HG03108 (cell line): ENCODE measurements at regions not wholly inside any gene's neighbourhood (a gene's known extent, or its start where the extent isn't known, plus 50 kb on each side); places are given as distances from the start of the nearest gene placed in this dataset.

Experiments
- ATAC-seq: cut with Tn5 transposase; IDR thresholded peaks from one replicate; pipeline ENCODE4 v1.9.1; 2021; ENCODE audit warnings: moderate library complexity; ENCODE audit not compliant: unreplicated experiment

GRCh38 chr4:189311251-189311650 lies 629.4 kb upstream of the FRG1 start:
- ATAC-seq = no peak

DNA sequence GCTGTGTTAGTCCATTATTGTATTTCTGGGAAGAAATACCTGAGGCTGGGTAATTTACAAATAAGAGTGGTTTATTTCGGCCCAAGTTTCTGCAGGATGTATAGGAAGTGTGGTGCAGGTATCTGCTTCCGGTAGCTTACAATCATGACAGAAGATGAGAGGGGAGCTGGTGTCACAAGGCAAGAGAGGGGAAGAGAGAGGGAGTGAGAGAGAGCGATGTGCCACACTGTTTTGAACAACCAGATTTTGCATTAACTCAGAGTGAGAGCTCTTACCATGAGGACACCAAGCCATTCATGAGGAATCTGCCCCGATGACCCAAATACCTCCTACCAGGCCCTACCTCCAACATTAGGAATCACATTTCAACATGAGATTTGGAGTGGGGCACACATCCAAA lies 627.6 kb upstream of the FRG1 start:
- no peak for ATAC-seq

DNA sequence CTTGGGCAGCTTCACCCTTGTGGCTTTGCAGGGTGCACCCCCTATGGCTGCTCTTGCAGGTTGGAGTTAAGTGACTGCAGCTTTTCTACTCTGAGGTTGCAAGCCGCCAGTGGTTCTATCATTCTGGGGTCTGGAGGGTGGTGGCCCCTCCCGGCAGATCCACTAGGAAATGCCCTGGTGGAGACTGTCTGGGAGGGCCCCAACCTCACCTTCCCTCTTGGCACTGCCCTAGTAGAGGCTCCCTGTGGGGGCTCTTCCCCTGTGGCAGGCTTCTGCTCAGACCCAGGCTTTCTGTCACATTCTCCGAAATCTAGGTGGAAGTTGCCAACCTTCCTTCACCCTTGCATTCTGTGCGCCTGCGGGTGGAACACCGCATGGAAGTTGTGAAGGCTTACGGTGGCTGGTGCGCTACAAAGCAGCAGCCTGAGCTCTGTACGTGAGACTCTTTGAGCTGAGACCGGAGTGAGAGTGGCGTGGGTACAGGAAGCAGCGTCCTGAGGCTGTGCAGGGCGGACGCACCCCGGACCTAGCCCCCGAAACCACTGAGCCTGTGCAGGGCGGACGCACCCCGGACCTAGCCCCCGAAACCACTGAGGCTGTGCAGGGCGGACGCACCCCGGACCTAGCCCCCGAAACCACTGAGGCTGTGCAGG lies 626.7 kb upstream of the FRG1 start:
- ATAC-seq = no peak

GRCh38 chr4:189322426-189322825 lies 618.2 kb upstream of the FRG1 start:
- no peak for ATAC-seq

DNA sequence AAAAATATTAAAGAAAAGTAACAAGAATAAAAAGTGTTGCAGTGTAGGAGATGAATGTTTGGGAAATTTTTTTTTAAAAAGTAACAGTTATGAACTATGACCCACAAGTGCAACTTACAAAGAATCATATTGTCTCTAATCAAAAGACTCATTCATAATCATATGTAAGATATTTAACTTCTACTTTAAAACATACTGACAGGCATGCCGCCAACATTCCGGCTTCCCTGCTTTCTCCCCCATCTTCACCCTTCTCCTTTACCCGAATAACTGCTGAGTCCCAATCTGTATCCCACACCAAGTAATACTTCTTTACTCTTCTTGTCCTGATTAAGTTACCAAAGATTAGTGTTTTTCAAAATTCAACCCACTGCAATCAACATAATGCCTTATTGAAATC lies 598.8 kb upstream of the FRG1 start:
- ATAC-seq = no peak

- no peak for ATAC-seq
These were observed 585.1 kb upstream of the FRG1 start for GRCh38 chr4:189355590-189355989.

DNA sequence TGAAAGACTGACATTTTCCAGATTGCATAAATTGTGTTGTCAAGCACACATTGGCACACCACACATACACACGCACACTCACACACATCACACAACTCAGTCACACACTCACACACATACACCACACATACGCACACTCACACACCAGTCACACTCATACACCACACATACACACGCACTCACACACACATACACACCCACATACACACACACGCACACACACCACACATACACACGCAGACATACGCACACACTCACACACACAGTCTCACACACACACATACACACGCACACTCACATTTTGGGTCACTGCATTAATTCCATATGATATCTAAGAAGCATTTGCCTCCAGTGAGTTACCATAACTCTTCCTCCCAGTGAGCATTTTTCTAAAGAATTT lies 578.3 kb upstream of the FRG1 start:
- ATAC-seq = no peak

DNA sequence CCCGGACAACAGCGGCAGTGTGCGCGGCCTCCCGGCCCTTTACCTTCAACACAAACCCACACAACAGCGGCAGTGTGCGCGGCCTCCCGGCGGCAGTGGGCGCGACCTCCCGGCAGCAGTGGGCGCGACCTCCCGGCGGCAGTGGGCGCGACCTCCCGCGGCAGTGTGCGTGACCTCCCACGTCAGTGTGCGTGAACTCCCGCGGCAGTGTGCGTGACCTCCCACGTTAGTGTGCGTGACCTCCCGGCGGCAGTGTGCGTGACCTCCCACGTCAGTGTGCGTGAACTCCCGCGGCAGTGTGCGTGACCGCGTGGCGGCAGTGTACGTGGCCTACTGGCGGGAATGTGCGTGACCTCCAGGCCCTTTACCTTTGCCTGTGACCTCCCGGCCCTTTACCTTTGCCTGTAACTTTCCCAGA lies 576.6 kb upstream of the FRG1 start:
- ATAC-seq = no peak

DNA sequence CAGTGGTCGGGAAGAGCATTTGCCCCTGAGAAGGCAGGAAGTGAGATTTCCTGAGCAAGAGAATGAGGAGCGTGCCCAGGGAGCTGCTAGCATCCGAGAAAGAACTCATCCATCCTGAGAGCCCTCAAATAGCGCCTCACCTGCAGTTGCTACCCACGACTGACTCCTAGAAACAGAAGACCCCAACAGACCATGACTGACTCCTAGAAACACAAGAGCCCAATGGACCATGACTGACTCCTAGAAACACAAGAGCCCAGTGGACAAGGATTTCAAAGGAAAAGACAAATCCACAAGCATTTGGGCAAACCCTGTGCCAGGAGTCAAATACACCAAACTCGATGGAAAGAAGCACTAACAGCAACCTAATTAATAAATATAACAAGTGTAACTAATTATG lies 575.2 kb upstream of the FRG1 start:
- no peak for ATAC-seq

GRCh38 chr4:189367832-189368231 lies 572.8 kb upstream of the FRG1 start:
- ATAC-seq = no peak

GRCh38 chr4:189374176-189374575 lies 566.5 kb upstream of the FRG1 start:
- ATAC-seq = no peak

GRCh38 chr4:189376901-189377300 lies 563.8 kb upstream of the FRG1 start:
- no peak for ATAC-seq

DNA sequence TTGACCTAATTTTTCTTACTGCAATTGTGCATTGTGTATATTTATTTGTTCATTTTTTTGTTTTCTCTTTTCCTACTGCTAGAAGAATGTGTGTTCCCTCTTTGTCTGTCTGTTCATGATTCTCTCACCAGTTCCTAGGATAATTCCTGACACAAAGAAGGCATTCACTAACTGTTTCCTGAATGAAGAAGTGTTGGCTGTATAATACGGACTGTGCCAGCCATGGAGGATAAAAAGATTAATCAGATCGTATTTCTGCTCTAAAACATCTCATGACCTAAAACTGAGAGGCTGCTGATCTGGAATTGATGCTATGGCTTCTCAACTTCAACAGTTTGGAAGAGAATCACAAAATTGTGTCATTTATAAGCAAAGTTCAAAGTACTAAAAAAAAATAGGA lies 563.1 kb upstream of the FRG1 start:
- ATAC-seq = no peak

GRCh38 chr4:189385098-189385497 lies 555.6 kb upstream of the FRG1 start:
- no peak for ATAC-seq

DNA sequence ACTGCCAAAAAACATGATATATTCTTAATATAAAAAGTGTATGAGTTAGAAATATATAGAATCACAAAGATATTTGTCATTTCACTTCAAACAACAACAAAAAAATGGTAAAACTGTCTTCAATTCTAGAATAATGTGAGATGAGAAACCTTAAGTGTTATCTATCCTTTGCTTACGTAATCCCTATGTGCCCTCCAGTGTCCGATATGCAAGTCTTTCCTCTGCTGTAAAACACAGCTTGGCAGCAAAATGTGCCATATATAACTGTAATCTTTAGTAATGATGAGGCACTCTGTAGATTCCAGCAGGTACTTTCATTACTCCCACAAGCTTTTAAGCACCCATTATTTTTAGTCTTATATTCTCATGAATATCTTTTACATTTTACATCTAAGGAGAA lies 555.1 kb upstream of the FRG1 start:
- no peak for ATAC-seq

DNA sequence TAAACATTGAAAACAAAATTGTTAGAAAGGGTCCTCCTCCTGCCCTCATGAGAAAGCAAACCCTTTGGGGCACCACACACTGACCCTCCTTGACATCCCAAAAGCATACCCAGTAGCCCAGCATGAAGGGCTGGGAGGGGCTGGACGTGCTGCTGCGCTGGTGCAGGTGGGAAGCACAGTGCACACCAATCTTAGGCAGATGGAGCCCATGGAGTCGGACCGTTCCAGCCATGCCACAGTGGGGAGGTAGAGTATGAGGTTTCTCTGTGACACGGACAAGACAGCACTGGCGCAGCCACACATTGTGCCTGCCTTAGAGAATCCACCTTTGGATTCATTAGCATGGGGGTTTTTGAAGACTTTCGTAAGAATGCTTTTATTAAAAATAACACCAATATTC lies 544.2 kb upstream of the FRG1 start:
- no peak for ATAC-seq

DNA sequence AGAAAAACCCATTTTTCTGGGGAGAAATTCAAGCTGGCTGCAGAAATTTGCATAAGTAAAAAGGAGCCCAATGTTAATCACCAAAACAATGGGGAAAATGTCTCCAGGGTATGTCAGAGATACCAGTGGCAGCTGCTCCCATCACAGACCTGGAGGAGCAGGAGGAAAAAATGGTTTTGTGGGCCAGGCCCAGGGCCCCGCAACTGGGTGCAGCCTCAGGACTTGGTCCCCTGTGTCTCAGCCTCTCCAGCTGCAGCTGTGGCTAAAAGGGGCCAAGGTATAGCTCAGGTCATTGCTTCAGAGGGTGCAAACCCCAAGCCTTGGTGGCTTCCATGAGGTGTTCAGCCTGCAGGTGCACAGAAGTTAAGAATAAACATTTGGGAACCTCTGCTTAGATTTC lies 536.4 kb upstream of the FRG1 start:
- no peak for ATAC-seq

DNA sequence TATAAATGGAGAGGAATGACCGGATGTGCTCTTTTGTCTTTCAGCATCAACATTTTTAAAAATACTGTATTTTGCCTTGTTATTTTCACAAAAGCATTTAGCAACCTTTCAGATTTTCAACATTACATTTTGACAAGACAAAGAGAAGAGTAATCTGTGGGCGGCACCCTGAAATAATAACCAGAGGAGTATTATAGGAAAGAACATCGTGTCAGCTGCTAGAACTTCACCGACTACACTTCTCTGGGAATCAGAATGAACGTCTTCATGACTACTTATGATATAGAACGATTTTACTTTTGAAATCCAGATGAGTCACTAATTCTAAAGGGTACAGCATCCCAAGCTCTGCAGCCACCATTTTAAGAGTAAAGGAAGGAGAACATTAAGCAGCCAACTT lies 531.5 kb upstream of the FRG1 start:
- ATAC-seq = no peak

DNA sequence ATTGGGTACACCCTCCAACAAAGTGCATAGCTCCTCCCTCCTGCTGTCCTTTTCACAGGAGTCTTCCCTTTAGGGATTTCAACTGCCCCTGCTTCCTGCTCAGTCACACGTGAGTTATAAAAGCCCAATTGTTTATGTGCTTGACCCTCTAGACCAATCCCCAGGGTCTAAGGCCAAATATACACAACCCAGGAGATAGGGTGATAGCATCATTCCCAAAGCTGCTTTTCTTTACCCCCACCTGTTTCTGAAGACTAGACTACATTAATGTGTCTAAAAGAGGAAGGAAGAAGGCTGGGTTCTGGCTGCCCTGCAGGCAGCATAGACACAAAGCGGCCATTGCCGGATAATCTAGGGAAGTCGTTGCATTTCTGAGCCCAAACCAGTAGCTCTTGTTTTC lies 526.7 kb upstream of the FRG1 start:
- ATAC-seq = no peak

- ATAC-seq = no peak
These were observed 520.1 kb upstream of the FRG1 start for GRCh38 chr4:189420572-189420971.

GRCh38 chr4:189436207-189436606 lies 504.5 kb upstream of the FRG1 start:
- ATAC-seq = no peak

DNA sequence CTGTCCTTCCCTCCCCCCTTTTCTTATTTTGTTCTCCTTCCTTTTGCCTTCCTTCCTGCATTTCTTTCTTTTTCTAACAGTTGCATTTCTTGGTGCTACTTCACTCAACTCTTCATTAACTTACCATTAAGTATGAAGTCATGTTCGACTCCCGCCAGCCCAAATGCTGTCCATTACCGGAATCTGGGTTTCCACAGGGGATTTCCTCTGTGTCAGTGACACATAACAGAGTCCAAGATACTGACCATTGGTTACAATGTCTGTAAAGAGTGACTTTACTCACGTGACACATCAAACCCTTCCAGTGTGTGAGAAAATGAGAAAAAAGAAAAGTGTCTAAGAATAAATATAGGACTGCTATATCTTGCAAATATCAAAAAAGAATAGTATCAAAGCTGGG lies 500.0 kb upstream of the FRG1 start:
- no peak for ATAC-seq

DNA sequence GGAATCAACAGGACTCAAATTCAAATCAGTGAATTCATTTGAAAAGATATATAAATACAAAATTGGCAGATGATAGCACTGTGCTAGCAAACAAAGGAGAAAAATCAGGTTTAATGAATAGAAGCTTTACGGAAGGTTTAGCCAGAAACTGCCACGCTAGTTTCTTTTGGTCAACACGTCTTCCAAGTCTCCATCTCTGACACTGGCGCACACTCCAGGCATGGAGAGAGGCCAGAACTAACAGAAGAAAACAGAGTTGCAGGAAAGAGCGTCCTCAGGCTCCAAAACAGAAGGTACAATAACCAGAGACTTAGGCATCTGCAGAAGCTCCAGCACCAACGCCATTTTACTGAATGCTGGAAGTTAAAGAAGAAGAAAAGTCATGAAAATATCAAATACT lies 497.3 kb upstream of the FRG1 start:
- no peak for ATAC-seq

DNA sequence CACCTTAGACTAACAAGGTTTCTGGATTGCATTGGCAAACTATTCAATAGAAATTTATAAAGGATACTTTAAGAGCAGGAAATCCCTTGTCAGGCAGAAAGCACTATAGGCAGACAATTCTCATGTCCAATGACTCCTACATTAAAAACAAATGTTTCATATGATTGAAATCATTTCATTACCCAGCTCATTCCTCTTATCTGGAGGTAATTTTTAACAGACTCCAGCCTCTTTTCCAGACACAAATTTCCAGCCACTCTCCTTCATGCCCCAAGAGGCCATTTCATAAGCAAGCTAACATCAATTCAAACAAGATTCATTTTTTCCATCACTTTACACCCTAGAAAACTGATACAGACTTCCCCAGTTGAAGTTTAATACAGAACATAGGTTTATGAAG lies 495.1 kb upstream of the FRG1 start:
- ATAC-seq = no peak
